HG02763 (cell line): ENCODE measurements at regions not wholly inside any gene's neighbourhood (a gene's known extent, or its start where the extent isn't known, plus 50 kb on each side); places are given as distances from the start of the nearest gene placed in this dataset.

Experiments used
- ATAC-seq: cut with Tn5 transposase; IDR thresholded peaks from one replicate; pipeline ENCODE4 v1.9.1; 2021; ENCODE audit warnings: mild to moderate bottlenecking, moderate library complexity; ENCODE audit not compliant: unreplicated experiment

- ATAC-seq: no peak
These were observed 157.7 kb downstream of the FAT3 start for GRCh38 chr11:92382311-92382710.

- no peak for ATAC-seq
These were observed 158.8 kb downstream of the FAT3 start for GRCh38 chr11:92383430-92383829.

- ATAC-seq: no peak
These were observed 159.7 kb downstream of the FAT3 start for GRCh38 chr11:92384358-92384757.

- ATAC-seq: no peak
These were observed 160.2 kb downstream of the FAT3 start for GRCh38 chr11:92384802-92385201.

- ATAC-seq: no peak
These were observed 162.0 kb downstream of the FAT3 start for GRCh38 chr11:92386577-92386976.

- no peak for ATAC-seq
These were observed 163.2 kb downstream of the FAT3 start for GRCh38 chr11:92387859-92388258.

GRCh38 chr11:92388380-92388779, 163.8 kb downstream of the FAT3 start:
- no peak for ATAC-seq

GRCh38 chr11:92390783-92391182, 166.2 kb downstream of the FAT3 start:
- ATAC-seq: no peak

- no peak for ATAC-seq
These were observed 166.7 kb downstream of the FAT3 start for GRCh38 chr11:92391364-92391763.

- ATAC-seq: no peak
These were observed 167.2 kb downstream of the FAT3 start for GRCh38 chr11:92391808-92392207.

GRCh38 chr11:92393218-92393617, 168.6 kb downstream of the FAT3 start:
- no peak for ATAC-seq

- no peak for ATAC-seq
These were observed 171.5 kb downstream of the FAT3 start for GRCh38 chr11:92396133-92396532.

GRCh38 chr11:92397221-92397755, 172.7 kb downstream of the FAT3 start:
- no peak for ATAC-seq

GRCh38 chr11:92399705-92400104, 175.1 kb downstream of the FAT3 start:
- ATAC-seq: no peak

- ATAC-seq: no peak
These were observed 176.9 kb downstream of the FAT3 start for GRCh38 chr11:92401520-92401919.

- no peak for ATAC-seq
These were observed 181.9 kb downstream of the FAT3 start for GRCh38 chr11:92406472-92406871.

GRCh38 chr11:92409355-92409754, 184.7 kb downstream of the FAT3 start:
- no peak for ATAC-seq

- ATAC-seq: no peak
These were observed 185.3 kb downstream of the FAT3 start for GRCh38 chr11:92409956-92410355.

- no peak for ATAC-seq
These were observed 185.9 kb downstream of the FAT3 start for GRCh38 chr11:92410526-92410925.

- no peak for ATAC-seq
These were observed 186.8 kb downstream of the FAT3 start for GRCh38 chr11:92411431-92411830.

- no peak for ATAC-seq
These were observed 189.3 kb downstream of the FAT3 start for GRCh38 chr11:92413757-92414513.

GRCh38 chr11:92416971-92417725, 192.5 kb downstream of the FAT3 start:
- ATAC-seq: no peak
